NCI-H2227 (cell line): ENCODE measurements at regions not wholly inside any gene's neighbourhood (a gene's known extent, or its start where the extent isn't known, plus 50 kb on each side); places are given as distances from the start of the nearest gene placed in this dataset.

ENCODE experiments used
- DNase-seq: peaks from one replicate; lab custom pipeline; 2025; ENCODE audit not compliant: unreplicated experiment; lab: John Stamatoyannopoulos, UW

GRCh38 chr3:59264366-59264765 is 214.5 kb upstream of the CFAP20DC start:
- no peak for DNase-seq

GRCh38 chr3:59263152-59263551 is 213.3 kb upstream of the CFAP20DC start:
- no peak for DNase-seq

- no peak for DNase-seq
These were observed 212.3 kb upstream of the CFAP20DC start for GRCh38 chr3:59262076-59262498.

- DNase-seq = no peak
These were observed 211.2 kb upstream of the CFAP20DC start for GRCh38 chr3:59261009-59261408.

- DNase-seq = no peak
These were observed 208.9 kb upstream of the CFAP20DC start for GRCh38 chr3:59258550-59259260.

GRCh38 chr3:59257506-59257905 is 207.7 kb upstream of the CFAP20DC start:
- DNase-seq = no peak

- peak; percentile 3 for DNase-seq
These were observed 206.4 kb upstream of the CFAP20DC start for GRCh38 chr3:59256230-59256629.

GRCh38 chr3:59254976-59255375 is 205.2 kb upstream of the CFAP20DC start:
- DNase-seq = no peak

- DNase-seq = no peak
These were observed 204.6 kb upstream of the CFAP20DC start for GRCh38 chr3:59254433-59254832.

GRCh38 chr3:59253523-59253922 is 203.7 kb upstream of the CFAP20DC start:
- no peak for DNase-seq

GRCh38 chr3:59251869-59252268 is 202.0 kb upstream of the CFAP20DC start:
- no peak for DNase-seq

- no peak for DNase-seq
These were observed 200.8 kb upstream of the CFAP20DC start for GRCh38 chr3:59250600-59250999.

GRCh38 chr3:59249698-59250361 is 200.0 kb upstream of the CFAP20DC start:
- no peak for DNase-seq

- DNase-seq = no peak
These were observed 199.2 kb upstream of the CFAP20DC start for GRCh38 chr3:59249004-59249403.

GRCh38 chr3:59247402-59247841 is 197.6 kb upstream of the CFAP20DC start:
- no peak for DNase-seq

- DNase-seq = no peak
These were observed 197.0 kb upstream of the CFAP20DC start for GRCh38 chr3:59246719-59247401.

GRCh38 chr3:59245859-59246501 is 196.2 kb upstream of the CFAP20DC start:
- peak; percentile 61 for DNase-seq

GRCh38 chr3:59245300-59245858 is 195.6 kb upstream of the CFAP20DC start:
- DNase-seq = no peak

GRCh38 chr3:59244343-59244742 is 194.5 kb upstream of the CFAP20DC start:
- DNase-seq = no peak

- no peak for DNase-seq
These were observed 193.7 kb upstream of the CFAP20DC start for GRCh38 chr3:59243476-59243875.

- DNase-seq = no peak
These were observed 190.9 kb upstream of the CFAP20DC start for GRCh38 chr3:59240666-59241255.
